Activated CD8-positive, alpha-beta memory T cell treated with anti-CD3 and anti-CD28 coated beads, Interleukin-2, amount 50 U/mL, for 24 hours (primary cell): ENCODE measurements at regions not wholly inside any gene's neighbourhood (a gene's known extent, or its start where the extent isn't known, plus 50 kb on each side); places are given as distances from the start of the nearest gene placed in this dataset.
"Not testable (repeated sequence)": the region's sequence is repeated elsewhere in the genome, so short reads cannot be mapped to it uniquely, and the experiment has no call there.

Experiments
- DNase-seq: peaks from one replicate; pipeline ENCODE4 v3.0.0-alpha.2; 2020; ENCODE audit errors: extremely low read depth

DNA sequence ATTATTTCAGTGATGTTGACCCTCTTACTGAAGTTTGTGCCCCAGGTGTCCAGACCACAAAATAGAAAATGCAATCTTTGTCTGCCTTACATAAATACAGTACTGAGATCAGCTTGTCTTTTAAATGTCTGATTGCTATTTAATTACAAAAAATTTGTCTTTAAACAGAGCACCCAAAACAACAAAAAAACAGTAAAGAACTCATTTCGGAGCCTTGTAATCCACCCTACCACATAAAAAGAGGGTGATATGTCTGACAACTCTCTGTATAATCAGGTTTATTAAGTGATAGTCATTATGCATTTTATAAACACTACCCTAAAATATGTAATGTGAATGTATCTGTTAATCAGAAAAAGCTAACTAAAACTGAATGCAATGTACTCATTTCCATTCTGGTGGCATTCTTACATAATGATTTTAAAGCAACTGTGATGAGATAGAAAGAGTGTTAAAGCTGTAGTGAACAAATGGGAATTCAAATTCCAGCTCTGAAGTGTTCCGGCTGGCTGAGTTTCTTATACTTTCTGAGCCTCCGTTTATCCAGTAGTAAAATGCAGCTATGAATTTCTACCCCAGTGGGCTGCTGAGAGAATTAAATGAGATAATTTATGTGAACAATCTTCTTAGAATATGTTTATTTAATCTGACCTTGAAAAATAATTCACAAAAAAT is 486.6 kb downstream of the USP25 start:
- no peak for DNase-seq

DNA sequence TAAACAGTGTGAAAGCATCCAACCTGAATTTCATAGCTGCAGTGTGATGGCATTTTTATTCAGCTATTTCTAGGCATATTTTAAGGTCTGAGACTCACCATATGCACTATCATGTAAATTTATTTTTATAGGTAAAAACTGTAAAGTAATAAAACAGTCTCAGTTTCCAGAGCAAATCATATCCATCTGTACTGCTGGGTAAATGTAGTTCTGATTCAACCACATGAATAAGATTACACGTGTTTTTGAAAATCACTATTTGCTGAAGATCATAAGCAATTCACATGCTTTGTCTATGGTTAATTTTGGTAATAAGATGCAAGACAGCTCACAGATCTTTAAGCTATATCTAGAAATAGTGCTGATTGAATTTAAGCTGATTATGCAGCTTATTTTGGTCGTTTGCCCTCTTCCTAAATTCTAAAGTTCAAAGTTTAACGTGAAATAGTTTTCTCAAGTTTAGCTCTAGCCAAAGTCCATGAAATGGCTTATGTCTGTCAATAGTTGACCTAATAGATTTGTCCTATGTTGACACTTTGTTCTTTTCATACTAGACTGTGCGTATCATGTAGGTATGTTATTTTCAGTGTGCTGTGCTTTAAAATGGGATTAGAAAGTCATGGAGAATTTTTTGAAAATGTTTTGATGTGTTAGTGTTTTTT is 489.0 kb downstream of the USP25 start:
- DNase-seq: no peak

DNA sequence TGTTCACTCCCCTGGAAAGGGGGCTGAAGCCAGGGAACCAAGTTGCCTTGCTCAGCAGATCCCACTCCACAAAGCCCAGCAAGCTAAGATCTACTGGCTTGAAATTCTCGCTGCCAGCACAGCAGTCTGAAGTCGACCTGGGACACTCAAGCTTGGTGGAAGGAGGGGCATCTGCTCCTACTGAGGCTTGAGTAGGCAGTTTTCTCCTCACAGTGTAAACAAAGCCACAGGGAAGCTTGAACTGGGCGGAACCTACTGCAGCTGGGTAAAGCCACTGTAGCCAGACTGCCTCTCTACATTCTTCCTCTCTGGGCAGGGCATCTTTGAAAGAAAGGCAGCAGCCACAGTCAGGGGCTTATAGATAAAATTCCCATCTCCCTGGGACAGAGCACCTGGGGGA is 495.0 kb downstream of the USP25 start:
- not testable (repeated sequence) for DNase-seq

DNA sequence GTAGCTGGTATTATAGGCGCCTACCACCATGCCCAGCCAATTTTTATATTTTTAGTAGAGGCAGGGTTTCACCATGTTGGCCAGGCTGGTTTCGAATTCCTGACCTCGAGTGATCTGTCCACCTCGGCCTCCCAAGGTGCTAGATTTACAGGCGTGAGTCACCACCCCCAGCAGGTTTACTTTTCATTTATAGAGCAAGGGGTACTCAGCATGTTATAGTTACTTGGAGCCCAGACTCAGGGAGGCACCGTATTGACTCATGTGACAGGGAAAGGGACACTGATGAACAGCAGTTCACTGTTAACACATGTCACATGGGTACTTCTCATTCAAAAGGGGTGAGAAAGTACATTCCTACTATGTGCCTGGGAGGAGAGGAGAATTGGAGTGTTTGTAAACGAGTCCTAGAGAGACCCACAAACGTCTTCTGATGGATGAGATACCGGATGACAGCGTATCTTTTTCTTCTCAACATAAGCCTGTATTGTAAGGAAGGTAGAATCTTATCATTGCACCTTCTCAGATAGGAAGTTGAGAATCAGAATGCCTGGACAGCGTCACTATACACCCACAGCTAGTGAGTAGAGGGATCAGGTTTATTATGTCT is 510.0 kb downstream of the USP25 start:
- no peak for DNase-seq

DNA sequence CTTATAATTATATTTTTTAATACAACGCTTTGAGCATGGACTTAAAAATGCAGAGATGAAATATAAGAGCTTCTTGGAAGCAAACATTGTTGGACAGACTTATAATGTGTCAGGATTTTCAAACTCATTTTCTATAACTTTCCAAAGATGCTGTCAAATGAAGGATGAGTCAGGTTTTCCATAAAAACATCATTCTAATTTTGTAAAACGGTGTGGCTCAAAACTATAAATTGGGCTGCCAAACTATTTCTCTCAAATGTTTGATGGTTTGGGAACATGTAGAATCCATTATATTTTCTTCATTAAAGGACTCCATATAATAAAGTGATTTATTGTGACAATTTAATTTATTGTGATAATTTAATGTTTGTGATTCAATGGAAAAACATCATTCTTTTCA is 511.2 kb downstream of the USP25 start:
- DNase-seq: no peak

DNA sequence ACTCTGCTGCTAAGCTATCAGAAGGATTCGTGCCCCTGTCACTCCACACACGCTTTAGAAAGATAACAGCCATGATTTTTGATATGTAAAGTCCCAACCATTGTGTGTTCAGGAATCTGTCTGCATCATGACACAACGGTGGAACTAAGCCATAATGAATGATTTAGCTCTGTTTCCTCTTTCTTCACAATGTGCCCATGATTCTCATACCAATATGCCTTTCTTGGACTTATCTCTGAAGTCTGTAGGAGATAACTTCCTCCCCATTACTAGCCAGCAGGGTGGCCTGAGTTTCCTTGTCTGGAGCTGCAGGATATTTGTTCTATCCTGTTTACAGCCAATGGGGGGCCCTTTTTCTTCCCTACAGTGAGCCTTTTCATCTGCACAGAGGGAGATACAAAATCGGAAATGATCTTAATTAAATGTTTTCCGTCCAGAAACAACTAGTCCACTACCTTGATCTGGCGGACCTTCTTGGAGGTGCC is 511.7 kb downstream of the USP25 start:
- no peak for DNase-seq

DNA sequence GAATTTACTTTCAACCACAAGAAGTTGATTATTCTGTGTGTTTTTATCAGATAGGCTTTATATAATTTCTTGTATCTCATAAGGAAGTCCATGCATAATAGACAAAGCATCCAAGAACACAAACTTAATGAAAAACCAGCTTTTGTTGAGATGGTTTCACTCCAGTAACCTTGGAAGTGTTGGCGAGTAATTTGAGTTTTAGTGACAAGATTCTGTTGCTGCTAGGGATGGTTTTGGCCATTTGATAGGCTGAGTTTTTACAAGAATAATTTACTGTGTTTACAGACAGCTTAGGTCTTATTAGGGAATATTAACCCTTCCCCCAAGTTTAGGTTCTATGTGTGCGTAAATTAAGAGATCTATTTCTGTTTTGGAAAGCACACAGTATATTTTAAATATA is 513.6 kb downstream of the USP25 start:
- DNase-seq: no peak

DNA sequence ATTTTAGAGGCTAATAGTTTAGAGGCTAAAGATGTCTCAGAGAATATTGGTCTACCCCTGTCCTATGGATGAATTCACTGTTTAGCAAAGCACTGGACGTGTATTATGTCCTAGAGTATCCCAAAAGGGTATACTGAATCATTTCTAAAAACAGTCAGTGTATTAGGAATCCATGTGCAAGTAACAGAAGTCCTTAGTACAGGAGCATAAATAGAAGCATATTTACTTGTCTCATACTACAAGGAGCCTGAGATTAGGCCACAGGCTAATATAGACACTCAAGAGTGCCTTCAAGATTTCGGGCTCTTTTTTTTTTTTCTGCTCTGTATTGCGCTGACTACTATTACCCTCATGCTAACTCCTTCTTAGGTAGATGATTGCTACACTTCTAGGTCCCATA is 518.9 kb downstream of the USP25 start:
- DNase-seq: no peak

DNA sequence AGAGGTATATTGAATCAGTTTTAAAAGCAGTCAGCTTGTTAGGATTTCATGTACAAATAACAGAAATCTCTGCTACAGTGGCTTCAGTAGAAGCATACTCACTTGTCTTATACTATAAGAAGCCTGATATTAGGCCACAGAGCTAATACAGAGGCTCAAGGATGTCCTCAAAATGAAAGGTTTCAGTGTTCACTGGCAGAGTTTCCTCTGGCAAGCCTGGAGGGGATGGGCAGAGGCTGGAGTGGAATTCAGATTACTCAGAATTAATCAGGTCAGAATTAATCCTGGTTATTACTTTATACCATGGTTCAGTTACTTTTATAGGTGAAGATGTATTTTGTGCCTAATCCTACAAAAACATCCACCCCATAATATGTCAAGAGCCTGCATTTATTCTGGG is 520.5 kb downstream of the USP25 start:
- no peak for DNase-seq

DNA sequence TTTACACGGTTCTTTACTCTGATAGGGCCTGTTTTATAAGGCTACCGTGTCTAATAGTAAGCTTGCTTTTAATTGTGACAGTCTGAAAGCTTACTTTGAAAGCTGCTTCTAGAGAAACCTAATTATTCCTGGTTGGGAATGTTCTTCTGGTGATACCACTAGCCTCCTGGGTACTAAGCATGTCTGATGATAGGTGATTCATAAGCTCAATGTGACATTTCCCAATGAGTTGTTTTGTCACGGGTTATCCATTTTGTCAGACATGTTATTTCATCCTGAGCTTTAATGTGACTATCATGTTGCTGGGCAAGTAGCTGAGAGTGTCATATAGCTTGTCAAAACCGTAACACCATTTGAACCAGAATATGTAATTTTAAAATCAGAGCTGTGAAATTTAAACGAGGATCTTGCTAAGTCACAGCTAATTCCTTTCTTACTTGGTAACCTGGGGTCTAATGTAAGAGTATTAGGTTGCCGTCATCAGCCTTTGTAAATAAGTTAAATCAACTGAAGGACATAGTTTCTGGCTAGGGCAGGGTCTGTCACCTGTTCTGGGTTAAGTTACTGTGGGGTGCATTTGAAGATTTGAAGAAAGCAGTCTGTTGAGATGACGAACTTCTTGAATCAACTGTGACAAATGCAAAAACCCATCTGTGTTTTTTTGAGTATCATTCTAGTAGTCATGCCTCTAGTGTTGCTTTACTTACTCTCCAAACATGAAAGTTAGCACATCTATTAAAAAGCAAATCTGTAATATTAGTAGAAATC is 529.2 kb downstream of the USP25 start:
- no peak for DNase-seq

DNA sequence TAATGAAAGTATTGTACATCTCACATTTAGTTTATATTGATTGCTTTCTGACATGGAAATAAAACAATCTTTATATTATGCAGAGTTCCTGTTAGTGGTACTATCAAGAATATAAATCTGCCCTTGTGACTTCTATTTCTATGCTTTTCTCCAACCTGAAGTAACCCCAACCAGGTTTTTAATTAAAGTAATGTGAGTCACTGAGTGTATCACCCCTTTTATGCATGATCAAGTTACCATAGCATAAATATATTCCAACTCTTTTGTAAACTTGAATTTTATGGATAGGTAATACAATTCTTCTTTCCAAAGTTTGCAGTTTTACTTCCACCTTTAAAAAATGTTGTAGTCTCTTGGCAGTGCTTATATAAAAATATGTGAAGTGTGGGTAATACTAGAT is 532.3 kb downstream of the USP25 start:
- no peak for DNase-seq

DNA sequence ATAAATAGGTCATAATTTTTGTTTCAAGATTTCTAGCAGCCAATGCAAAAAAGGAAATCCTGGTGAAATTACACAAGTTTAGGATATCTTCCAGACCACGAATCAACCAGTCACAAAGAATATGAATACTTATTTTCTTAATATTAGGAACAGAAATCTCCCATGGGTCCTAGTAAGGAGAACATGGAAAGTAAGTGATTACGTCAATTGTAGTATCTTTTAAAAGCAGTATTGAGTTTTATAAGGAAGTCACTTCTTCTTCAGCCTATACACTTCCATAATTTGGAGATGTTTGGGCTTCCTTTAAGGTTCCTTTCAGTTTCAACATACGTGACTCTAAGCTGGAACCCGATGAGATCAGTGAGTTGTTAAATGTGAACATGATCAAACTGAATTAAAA is 534.5 kb downstream of the USP25 start:
- DNase-seq: no peak

DNA sequence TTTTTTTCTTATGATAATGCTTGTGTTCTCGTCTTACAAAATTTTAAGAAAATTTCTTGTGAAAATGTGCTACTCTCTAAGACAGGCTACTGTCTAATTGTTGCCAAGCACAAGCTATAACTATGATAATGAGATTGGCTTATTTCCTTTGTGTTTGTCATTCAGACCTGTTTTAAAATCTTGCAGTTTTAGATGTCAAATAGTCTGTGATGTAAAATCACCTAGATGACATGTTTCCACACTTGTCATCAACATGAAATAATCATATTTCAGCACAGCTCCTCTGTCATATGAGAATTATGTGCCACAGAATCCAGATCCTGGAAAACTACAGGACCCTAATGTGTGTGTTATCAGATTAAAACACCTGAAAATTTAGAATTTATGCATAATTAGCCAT is 539.7 kb downstream of the USP25 start:
- DNase-seq: no peak

DNA sequence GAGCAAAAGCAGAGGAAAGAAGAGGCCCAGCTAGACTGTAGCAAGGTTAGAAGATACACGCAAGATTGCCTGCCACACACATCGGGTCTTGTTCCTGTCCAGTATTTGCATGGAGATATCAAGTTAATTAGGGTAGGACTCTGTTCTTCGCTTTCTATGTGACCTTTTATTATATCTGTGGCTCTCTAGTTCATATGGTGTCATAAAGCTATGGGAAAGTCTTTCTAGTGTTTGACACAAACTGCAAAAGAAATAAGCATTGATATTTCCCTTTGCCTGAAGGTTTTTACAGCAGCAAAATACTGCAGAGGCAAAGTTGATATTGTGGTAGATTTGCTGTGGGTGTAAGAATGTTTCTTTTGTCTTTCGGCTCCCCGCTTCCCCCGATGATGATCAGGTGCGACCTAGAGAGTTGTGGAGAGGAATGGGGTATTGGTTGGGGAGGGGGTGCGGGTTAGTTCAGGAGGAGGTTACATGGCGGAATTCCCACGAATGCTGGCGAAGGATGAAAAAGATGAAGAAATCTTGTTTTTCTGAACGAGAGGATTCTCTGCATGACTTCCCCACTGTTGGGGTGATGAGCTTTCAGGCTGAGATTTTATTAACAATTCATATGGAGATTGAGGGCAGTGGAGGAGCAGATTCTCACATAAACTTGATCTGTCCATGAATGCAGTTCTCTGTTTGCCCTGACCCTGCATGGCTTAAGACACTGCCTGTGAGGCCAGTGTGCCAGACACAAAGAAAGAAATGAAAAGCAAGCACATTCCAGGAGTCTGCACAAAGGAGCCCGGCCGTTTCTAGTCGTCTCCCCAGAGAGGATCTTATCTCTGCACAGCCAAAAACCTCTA is 550.2 kb downstream of the USP25 start:
- no peak for DNase-seq

DNA sequence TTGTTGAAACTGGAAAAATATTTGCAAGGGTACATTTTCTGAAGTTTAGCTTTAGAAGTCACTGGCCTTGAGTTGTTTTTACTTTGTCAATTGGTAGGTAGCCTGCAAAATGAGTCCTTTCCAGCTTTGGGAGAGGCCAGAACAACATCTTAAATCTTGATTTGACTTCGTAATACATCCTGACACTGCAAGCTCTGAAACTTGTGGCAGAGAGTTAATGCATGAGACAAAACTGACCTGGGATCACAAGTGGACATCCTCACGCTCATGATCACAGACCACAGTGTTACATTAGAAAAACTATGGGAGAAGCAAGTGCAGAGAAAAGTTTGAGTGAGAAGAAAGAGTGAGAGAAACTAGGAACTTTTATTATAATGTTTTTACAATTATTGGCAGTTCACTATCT is 550.9 kb downstream of the USP25 start:
- no peak for DNase-seq

DNA sequence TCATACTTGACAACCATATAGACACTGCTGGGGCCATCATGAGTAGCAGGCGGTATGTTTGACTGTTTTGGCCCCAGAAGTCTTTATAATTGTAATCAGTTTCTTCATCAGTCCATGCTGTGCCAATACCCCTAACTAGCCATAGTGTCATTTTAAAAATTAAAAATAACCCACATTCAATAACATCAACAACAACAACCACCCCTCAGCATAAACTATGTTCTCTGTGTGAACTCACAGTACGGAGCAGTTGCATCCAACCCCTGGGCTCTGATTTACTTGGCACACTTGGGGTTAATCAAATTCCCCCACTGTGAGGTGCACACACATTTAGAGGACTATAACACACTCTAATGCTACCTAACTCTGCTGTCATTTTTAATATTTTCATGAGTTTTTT is 553.7 kb downstream of the USP25 start:
- no peak for DNase-seq

DNA sequence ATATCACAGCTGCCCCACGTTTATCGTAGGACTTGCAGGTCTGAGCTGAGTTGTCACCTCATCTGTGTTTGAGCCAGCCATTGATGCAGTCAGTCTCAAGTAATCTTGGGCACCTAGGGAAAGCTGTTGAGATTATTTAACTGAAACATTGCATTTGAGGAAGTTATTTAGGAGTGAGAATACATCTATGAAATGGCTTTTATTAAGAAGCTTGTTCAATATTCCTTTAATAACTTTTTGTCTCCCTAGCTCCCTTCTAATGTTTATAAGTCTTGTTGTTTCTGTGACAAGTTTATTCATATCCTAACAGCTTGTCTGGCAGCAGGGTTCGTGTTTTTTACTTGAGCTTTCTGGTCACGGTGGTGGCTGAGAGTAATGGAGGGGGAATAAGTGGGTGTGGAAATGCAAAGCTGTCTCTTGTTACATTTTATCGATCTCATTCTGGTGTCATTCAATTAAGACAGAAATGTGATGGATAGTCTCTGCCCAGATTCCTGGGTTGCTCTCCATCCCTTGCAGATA is 555.9 kb downstream of the USP25 start:
- no peak for DNase-seq

DNA sequence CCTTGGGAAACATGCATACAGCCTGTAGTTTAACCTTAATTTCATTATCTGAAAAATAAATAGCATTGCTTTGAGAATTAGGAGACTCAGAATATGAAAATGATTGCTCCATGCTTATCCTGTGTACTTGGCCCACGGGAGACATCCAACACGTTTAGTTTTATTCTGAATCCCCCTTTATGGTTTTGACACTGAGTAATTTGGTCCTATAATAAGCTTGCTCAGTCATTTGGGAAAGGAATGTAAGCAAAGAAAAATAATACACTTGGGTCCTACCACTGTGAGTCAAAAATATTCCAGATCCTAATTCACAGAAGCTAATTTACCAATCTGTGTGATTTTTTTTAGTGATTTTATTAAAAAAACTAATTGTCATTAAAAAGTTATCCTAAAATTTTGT is 557.3 kb downstream of the USP25 start:
- no peak for DNase-seq

DNA sequence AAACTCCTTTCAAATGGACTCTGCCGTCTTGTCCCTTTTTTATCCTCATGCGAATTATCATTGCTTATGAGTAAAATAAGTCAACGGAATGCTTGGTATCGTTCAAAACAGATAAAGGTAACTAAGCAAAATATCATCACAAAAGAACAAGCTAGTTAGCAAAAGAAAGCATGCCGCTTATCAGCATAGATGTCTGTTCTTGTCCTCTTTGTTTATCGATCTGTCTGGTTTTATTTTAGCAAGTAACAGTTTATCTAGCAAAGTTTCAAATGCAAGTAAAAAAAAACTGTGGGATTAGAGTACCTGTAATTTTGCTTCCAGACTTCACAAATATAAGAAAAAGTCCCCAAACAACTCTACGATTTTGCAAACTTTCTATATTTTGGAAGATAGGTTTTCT is 561.5 kb downstream of the USP25 start:
- DNase-seq: no peak

DNA sequence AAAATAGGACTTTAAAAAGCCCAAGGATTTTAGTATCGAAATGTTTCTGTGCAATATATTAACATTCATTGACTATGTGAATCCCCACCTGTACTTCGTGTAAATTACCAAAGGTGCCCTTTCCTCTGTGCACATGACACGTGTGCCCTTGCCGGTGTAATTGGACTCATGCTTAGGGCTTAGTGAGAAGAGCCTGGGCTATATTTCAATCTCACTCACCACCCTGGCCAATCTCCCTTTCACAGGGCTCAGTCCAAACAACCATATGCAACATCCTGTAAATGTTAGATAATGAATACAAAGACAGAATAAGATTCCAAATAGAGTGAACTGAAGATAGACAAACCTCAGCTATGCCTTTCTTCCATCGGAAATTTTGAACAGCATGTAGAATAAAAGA is 564.3 kb downstream of the USP25 start:
- no peak for DNase-seq

DNA sequence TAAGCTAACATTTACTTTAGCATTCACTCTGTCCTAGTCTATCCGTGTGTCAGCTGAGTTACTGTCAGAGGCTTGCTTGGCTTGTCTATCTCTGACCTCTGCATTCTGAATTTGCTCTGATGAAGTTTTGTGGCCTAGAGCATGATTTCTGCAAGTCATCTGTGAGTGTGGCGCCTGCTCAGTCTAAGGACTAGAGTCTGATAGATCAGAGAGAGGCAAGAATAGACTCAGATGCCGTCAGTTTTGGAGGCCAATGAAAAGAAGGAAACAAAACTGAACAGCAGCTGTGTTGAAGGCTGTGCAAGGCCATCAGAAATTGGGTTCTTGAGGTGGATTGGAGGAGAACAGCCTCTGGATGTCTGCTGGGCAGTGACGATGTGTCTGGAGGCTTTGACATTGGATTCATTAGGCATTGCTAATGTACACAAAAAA is 573.1 kb downstream of the USP25 start:
- no peak for DNase-seq
